GM23338 (cell line): ENCODE measurements at regions not wholly inside any gene's neighbourhood (a gene's known extent, or its start where the extent isn't known, plus 50 kb on each side); places are given as distances from the start of the nearest gene placed in this dataset.

Experiments used
- ATAC-seq: fragments of 200-7000 bp; cut with Tn5 transposase; 3 replicates; pipeline ENCODE4 v1.9.1; 2020
- DNase-seq: peaks from one replicate; pipeline ENCODE4 v3.0.0-alpha.2; 2015; ENCODE audit warnings: low spot score
- H2AFZ ChIP-seq: fragments of 200-600 bp; sonication (generic); 2 replicates; pipeline ENCODE4 v1.8.0; 2016; ENCODE audit warnings: antibody characterized with exemption, mild to moderate bottlenecking, moderate library complexity
- H3F3A ChIP-seq: fragments of 200-600 bp; sonication (generic); replicated peaks from 2 replicates; pipeline ENCODE4 v1.8.0; 2017; ENCODE audit warnings: antibody characterized with exemption, mixed run types, low read depth
- H3K27ac ChIP-seq: fragments of 200-600 bp; sonication (generic); 2 replicates; pipeline ENCODE4 v1.6.1; 2016; ENCODE audit warnings: low read depth
- H3K27me3 ChIP-seq: fragments of 200-600 bp; sonication (generic); 2 replicates; pipeline ENCODE4 v1.8.0; 2016; ENCODE audit warnings: mild to moderate bottlenecking, mixed run types, moderate library complexity; ENCODE audit not compliant: insufficient read depth
- H3K36me3 ChIP-seq: fragments of 200-600 bp; sonication (generic); 2 replicates; pipeline ENCODE4 v1.8.0; 2016; ENCODE audit warnings: mild to moderate bottlenecking; ENCODE audit not compliant: insufficient read depth
- H3K4me1 ChIP-seq: fragments of 200-600 bp; sonication (generic); 2 replicates; pipeline ENCODE4 v1.8.0; 2016; ENCODE audit warnings: mild to moderate bottlenecking, moderate library complexity; ENCODE audit not compliant: insufficient read depth
- H3K4me2 ChIP-seq: fragments of 200-600 bp; sonication (generic); 2 replicates; pipeline ENCODE4 v1.7.1; 2017; ENCODE audit warnings: mixed run types
- H3K4me3 ChIP-seq: fragments of 200-600 bp; sonication (generic); 2 replicates; pipeline ENCODE4 v1.6.1; 2016; ENCODE audit warnings: mixed run types
- H3K79me2 ChIP-seq: fragments of 200-600 bp; sonication (generic); replicated peaks from 2 replicates; pipeline ENCODE4 v1.8.0; 2017; ENCODE audit warnings: mild to moderate bottlenecking; ENCODE audit not compliant: insufficient read depth
- H3K9me2 ChIP-seq: fragments of 200-600 bp; sonication (generic); 2 replicates; pipeline ENCODE4 v1.8.0; 2017; ENCODE audit not compliant: insufficient read depth
- H4K20me1 ChIP-seq: fragments of 200-600 bp; sonication (generic); replicated peaks from 2 replicates; pipeline ENCODE4 v1.8.0; 2017; ENCODE audit warnings: mild to moderate bottlenecking; ENCODE audit not compliant: insufficient read depth
- H3K27ac Mint-ChIP-seq: 2 replicates; pipeline ENCODE4 v1.8.0; 2020; ENCODE audit warnings: inconsistent platforms, mild to moderate bottlenecking, moderate library complexity, mixed read lengths
- H3K27me3 Mint-ChIP-seq: 3 replicates; pipeline ENCODE4 v1.8.0; 2022; ENCODE audit warnings: low read depth, mild to moderate bottlenecking, moderate library complexity, mixed read lengths, inconsistent platforms; ENCODE audit not compliant: insufficient read depth, poor library complexity
- H3K36me3 Mint-ChIP-seq: 3 replicates; pipeline ENCODE4 v1.8.0; 2021; ENCODE audit warnings: low read depth, mild to moderate bottlenecking, inconsistent platforms, moderate library complexity, mixed read lengths
- H3K4me1 Mint-ChIP-seq: 3 replicates; pipeline ENCODE4 v1.8.0; 2020; ENCODE audit warnings: mild to moderate bottlenecking, inconsistent platforms, mixed read lengths
- H3K4me3 Mint-ChIP-seq: 3 replicates; pipeline ENCODE4 v1.8.0; 2021; ENCODE audit warnings: moderate library complexity, mild to moderate bottlenecking, inconsistent platforms, mixed read lengths
- H3K9me3 Mint-ChIP-seq: 3 replicates; pipeline ENCODE4 v1.8.0; 2020; ENCODE audit warnings: moderate library complexity, mild to moderate bottlenecking, inconsistent platforms, mixed read lengths
- CREB1 ChIP-seq: fragments of 250-450 bp; sonication (Bioruptor Pico); IDR thresholded peaks from 2 replicates; pipeline ENCODE4 v1.5.0; 2020; ENCODE audit warnings: low read depth, mild to moderate bottlenecking, moderate library complexity
- CTCF ChIP-seq, 2 experiments: fragments of 200-600 bp in 1 of 2; sonication (generic) in 1 of 2; conservative IDR thresholded peaks; 2 replicates each; pipeline versions ENCODE4 v1.5.1 to v1.6.1; 2016 to 2017; ENCODE audit warnings: antibody characterized with exemption in 2 of 2, low read depth in 2 of 2, mild to moderate bottlenecking in 2 of 2, moderate library complexity in 1 of 2
- ETS1 ChIP-seq: IDR thresholded peaks from 2 replicates; pipeline ENCODE4 v1.6.1; 2016; ENCODE audit warnings: antibody characterized with exemption
- JUNB ChIP-seq: IDR thresholded peaks from one replicate; pipeline ENCODE4 v1.6.1; 2016; ENCODE audit warnings: antibody characterized with exemption; ENCODE audit not compliant: unreplicated experiment
- REST ChIP-seq: IDR thresholded peaks from one replicate; pipeline ENCODE4 v1.6.1; 2018; ENCODE audit warnings: antibody characterized with exemption; ENCODE audit not compliant: unreplicated experiment
- ZNF114 ChIP-seq: fragments of 250-450 bp; sonication (Bioruptor Pico); IDR thresholded peaks from 2 replicates; pipeline ENCODE4 v1.5.0; 2020; ENCODE audit warnings: mild to moderate bottlenecking, moderate library complexity
- ZNF462 ChIP-seq: fragments of 250-450 bp; sonication (Bioruptor Pico); IDR thresholded peaks from 2 replicates; pipeline ENCODE4 v1.5.0; 2020; ENCODE audit warnings: mild to moderate bottlenecking, moderate library complexity

- no peak for TF ChIP-seq ZNF462 (CRISPR knock-in tag)
Measured at GRCh38 chr20:59514554-59514953, 89.8 kb upstream of the PHACTR3 start (continued).

- Histone ChIP-seq H3K9me2 (no peaks in the 10 kb centered on the region), H3K36me3 (no peaks in the 10 kb centered on the region), H2AFZ (no peak overlapping the region), H3K4me3 (peak overlapping the region; percentile 39), H3F3A (no peaks in the 10 kb centered on the region), H3K27me3 (no peaks in the 10 kb centered on the region), H3K27ac (no peak overlapping the region), H3K4me1 (no peaks in the 10 kb centered on the region; the same call in 1 of the 2 replicates), H3K4me2 (peak overlapping the region; percentile 72), H3K79me2 (no peaks in the 10 kb centered on the region), H4K20me1 (no peaks in the 10 kb centered on the region)
- Mint-ChIP-seq H3K4me1 (peaks cover 4% of the 10 kb centered on the region; the same call in 2 of the 3 replicates), H3K4me3 (peak overlapping the region; percentile 66), H3K27ac (no peak overlapping the region), H3K27me3 (peaks cover 11% of the 10 kb centered on the region), H3K36me3 (no peaks in the 10 kb centered on the region), H3K9me3 (no peaks in the 10 kb centered on the region; the same call in 2 of the 3 replicates)
- ATAC-seq (peak; percentile 87), DNase-seq (peak; percentile 94)
- TF ChIP-seq JUNB (no peak), ZNF114 (CRISPR knock-in tag) (no peak), CREB1 (no peak), CTCF (conservative IDR thresholded peaks at IDR 0.05; ENCODE audit: low read depth in 2 of 2) (peak; percentile 76 to 78), ETS1 (no peak), REST (no peak)
Measured at GRCh38 chr20:59515013-59515905, 89.1 kb upstream of the PHACTR3 start.
